Small intestine (tissue), 7 donors: ENCODE measurements at regions not wholly inside any gene's neighbourhood (a gene's known extent, or its start where the extent isn't known, plus 50 kb on each side); places are given as distances from the start of the nearest gene placed in this dataset.

ENCODE experiments used
- DNase-seq, 2 donors: peaks; one replicate each; pipeline versions ENCODE4 v3.0.0 to v3.0.0-alpha.2; 2013
- FAIRE-seq: peaks from 2 replicates; lab custom pipeline; 2012; peaks lifted over from hg19 to GRCh38; lab: Jason Lieb, UNC
- H3K27ac ChIP-seq, 3 donors: one replicate each; pipeline ENCODE4 v1.5.1; 2013; ENCODE audit warnings: low read length in 2 of 3, mild to moderate bottlenecking in 2 of 3, control low read depth in 1 of 3, inconsistent platforms in 1 of 3, low read depth in 1 of 3, moderate library complexity in 1 of 3
- H3K27me3 ChIP-seq, 3 donors: one replicate each; pipeline ENCODE4 v1.6.1; 2013; ENCODE audit warnings: low read length in 3 of 3, inconsistent platforms in 1 of 3; ENCODE audit not compliant: control insufficient read depth in 3 of 3, insufficient read depth in 3 of 3
- H3K36me3 ChIP-seq, 3 donors: one replicate each; pipeline ENCODE4 v1.6.1; 2013; ENCODE audit warnings: low read length in 3 of 3, inconsistent platforms in 1 of 3, low read depth in 1 of 3, mild to moderate bottlenecking in 1 of 3, moderate library complexity in 1 of 3; ENCODE audit not compliant: control insufficient read depth in 3 of 3, insufficient read depth in 2 of 3
- H3K4me1 ChIP-seq, 3 donors: one replicate each; pipeline ENCODE4 v1.6.1; 2013; ENCODE audit warnings: low read length in 2 of 3, inconsistent platforms in 1 of 3, low read depth in 1 of 3, mild to moderate bottlenecking in 1 of 3, moderate library complexity in 1 of 3; ENCODE audit not compliant: control insufficient read depth in 3 of 3, insufficient read depth in 2 of 3
- H3K4me3 ChIP-seq, 3 donors: one replicate each; pipeline ENCODE4 v1.5.1; 2013; ENCODE audit warnings: low read length in 3 of 3, control low read depth in 1 of 3, inconsistent platforms in 1 of 3, low read depth in 1 of 3, mild to moderate bottlenecking in 1 of 3, moderate library complexity in 1 of 3
- H3K9me3 ChIP-seq, 2 donors: one replicate each; pipeline ENCODE4 v1.6.1; 2013; ENCODE audit warnings: low read depth in 1 of 2, low read length in 1 of 2; ENCODE audit not compliant: control insufficient read depth in 2 of 2, insufficient read depth in 1 of 2
- WGBS, 3 donors: extraction: QIAGEN DNeasy Blood & Tissue Kit; methylation state at CpG; one replicate each; pipeline ENCODE4 v1.1.7; 2013; 5-methylcytosine and 5-hydroxymethylcytosine counted together
- donor health status: healthy with polysubstance abuse.
- donor health status: control.
- donor health status: control.
- donor health status: Bipolar disorder and iron deficiency.
- donor health status: healthy.

DNA sequence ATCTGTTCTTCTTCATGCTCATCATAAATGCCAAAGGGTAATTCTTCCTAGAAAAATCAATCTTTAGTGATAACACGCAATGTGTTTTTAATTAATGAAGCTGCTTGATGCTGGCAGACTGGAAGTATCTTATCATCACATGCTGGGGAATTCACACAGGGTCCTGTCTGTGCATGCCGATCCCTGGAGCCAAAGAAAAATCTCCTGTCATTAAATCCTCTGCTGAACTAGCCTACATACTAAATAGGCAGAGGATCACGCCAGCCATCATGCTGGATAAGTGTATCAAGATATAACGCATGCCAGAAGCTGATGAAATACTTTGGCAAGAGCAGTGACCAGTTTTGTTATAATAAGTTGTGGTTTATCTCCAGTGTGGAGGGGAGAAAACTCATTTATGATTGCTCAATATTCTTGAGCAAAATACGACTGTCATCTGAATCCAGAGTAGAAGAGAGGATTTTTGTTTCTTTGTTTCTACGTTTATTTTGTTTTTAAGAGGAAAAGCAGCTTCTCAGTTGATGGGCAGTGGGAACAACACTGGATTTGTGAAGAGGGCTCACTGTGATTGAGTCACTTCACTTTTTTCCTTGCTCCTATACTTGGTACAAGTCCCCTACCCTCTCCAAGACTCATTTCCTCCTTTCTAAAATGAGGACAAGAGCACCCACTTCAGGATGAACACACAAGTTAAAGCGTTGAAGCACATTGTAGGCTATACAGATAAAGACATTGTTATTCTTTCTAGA is 649.1 kb downstream of the TNS3 start:
- Histone ChIP-seq H3K27me3 (no peaks in the 10 kb centered on the region), H3K9me3 (no peaks in the 10 kb centered on the region), H3K4me1 (peaks cover 0 to 2% (median 0%) of the 10 kb centered on the region in 3 donors), H3K36me3 (no peaks in the 10 kb centered on the region), H3K4me3 (no peak overlapping the region), H3K27ac (peak overlapping the region in 1 of 3 donors; percentile 80)
- no peak for FAIRE-seq
- peak in 1 of 2 donors; percentile 13 for DNase-seq
- 46 to 53% (median 51%) methylated on average over 7 of the region's 7 CpGs for WGBS, 3 donors

DNA sequence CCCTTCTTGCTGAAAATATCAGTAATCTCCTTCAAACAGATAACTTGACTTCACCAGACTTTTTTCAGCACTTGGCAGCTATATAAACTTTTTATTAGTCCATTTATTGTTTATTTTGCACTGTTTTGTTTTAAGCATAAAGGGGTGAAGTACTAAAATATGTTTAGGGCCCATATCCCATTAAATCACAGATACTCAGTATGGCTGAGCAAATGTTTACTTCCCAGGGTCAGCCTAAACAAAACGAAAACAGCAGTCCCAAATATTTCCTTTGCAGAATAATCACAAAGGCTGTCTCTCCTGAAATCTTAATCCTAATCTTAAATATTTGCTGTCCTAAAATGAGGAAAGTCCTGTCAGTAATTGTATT is 649.6 kb downstream of the TNS3 start:
- no peak for FAIRE-seq
- DNase-seq, result no peak
- Histone ChIP-seq H3K4me3 (no peak overlapping the region), H3K27me3 (no peaks in the 10 kb centered on the region), H3K27ac (no peak overlapping the region), H3K9me3 (no peaks in the 10 kb centered on the region), H3K4me1 (peaks cover 0 to 2% (median 0%) of the 10 kb centered on the region in 3 donors), H3K36me3 (no peaks in the 10 kb centered on the region)
- WGBS, 3 donors, result 17 to 33% (median 19%) methylated on average over 1 of the region's 1 CpG

DNA sequence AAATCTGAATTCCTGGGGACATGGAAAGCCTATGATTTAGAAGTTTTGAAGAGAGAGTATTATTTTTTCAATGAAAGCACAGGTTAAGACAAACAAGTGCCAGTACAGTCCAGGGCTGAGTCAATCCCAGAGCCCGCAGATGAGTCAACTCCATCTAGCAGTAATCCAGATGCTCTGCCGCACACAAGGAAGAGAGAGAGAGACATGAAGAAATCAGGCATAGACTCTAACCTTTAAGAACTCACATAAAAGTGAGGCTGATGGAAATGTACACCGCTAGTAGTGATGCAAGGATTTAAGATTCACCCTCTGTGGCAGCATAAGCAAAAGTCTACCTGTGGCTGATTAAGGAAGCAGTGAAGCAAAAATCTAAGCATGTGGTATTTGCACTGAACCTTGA is 651.5 kb downstream of the TNS3 start:
- H3K27ac ChIP-seq, result no peak overlapping the region
- H3K9me3 ChIP-seq, result no peaks in the 10 kb centered on the region
- FAIRE-seq, result no peak
- peaks cover 0 to 2% (median 0%) of the 10 kb centered on the region in 3 donors for H3K4me1 ChIP-seq
- no peak for DNase-seq
- no peak overlapping the region for H3K4me3 ChIP-seq
- no peaks in the 10 kb centered on the region for H3K36me3 ChIP-seq
- 78 to 87% (median 80%) methylated on average over 3 of the region's 3 CpGs for WGBS, 3 donors
- H3K27me3 ChIP-seq, result no peaks in the 10 kb centered on the region

DNA sequence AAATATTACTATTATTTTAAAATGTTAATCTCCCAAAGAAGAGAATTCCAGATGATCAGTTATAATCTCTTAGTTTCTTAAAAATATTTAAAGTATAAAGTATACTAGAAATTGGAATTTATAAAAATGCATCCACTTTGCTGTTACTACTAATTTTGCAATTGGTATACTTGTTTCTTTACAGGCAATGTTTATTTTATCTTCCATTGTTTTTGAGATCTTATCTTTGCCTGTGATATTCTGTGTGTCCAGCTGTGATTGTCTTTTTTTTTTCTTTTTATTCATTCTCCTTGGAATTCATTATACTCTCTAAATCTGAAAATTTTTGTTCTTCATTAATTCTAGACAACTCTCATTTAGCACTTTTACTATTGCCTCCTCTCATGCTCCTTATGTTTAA is 652.6 kb downstream of the TNS3 start:
- DNase-seq (no peak), FAIRE-seq (no peak)
- H3K9me3 ChIP-seq, result no peaks in the 10 kb centered on the region
- H3K36me3 ChIP-seq, result no peaks in the 10 kb centered on the region
- H3K4me3 ChIP-seq, result no peak overlapping the region
- H3K4me1 ChIP-seq, result peaks cover 0 to 2% (median 0%) of the 10 kb centered on the region in 3 donors
- no peak overlapping the region for H3K27ac ChIP-seq
- H3K27me3 ChIP-seq, result no peaks in the 10 kb centered on the region

DNA sequence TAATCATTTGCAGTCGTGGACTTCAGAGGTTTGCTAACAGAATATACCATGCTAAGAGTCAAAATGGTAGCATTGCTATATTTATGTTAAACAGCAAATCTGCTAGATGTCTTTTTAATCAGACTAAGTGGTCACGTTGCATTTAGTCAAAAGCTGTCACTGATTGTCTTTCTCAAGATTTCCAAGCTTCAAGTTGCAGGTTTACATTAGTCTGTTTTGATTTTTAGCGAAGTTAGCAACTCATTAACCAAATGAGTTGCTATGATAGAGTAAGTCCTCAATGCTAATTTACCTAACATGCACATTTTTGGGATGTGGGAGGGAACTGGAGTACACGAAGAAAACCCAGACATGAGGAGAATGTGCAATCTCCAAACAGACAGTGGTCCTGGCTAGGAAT is 653.2 kb downstream of the TNS3 start:
- no peak overlapping the region for H3K4me3 ChIP-seq
- no peaks in the 10 kb centered on the region for H3K36me3 ChIP-seq
- no peak for DNase-seq
- no peaks in the 10 kb centered on the region for H3K27me3 ChIP-seq
- no peak overlapping the region for H3K27ac ChIP-seq
- H3K9me3 ChIP-seq, result no peaks in the 10 kb centered on the region
- no peak for FAIRE-seq
- H3K4me1 ChIP-seq, result peaks cover 0 to 2% (median 0%) of the 10 kb centered on the region in 3 donors
- 20 to 45% (median 27%) methylated on average over 4 of the region's 4 CpGs for WGBS, 3 donors

DNA sequence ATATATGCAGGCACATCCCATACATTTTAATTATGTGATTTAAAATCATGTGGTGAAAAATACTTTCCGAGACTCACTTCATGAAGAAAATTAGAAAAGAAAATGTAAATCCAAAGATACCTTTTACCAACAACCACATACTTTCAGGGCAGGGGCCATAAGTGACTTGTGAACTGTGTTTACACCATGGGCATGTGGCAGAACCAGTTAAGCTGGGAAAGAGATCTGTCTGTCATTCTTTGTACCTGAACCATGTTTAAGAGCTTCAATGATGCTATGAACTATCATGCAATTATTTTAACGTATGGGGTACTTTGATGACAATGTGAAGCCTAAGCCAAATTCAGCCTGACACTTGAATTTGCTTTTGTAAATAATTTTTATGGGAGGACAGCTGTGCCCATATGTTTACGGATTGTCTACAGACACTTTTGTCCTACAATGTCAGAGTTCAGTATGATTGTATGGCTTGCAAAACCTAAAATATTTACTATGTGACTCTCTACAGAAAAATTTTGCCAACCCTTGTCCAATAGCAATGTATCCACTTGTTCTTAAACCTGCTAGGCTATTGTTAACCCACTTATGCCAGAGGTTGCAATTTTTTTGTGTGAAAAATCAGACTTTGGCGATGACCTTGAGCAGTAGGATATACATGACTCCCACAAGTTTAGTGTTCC is 654.6 kb downstream of the TNS3 start:
- Histone ChIP-seq H3K27ac (no peak overlapping the region), H3K36me3 (no peaks in the 10 kb centered on the region), H3K27me3 (no peaks in the 10 kb centered on the region), H3K9me3 (no peaks in the 10 kb centered on the region), H3K4me1 (no peaks in the 10 kb centered on the region), H3K4me3 (no peak overlapping the region)
- FAIRE-seq (no peak), DNase-seq (no peak)
- 74 to 85% (median 81%) methylated on average over 4 of the region's 4 CpGs for WGBS, 3 donors

DNA sequence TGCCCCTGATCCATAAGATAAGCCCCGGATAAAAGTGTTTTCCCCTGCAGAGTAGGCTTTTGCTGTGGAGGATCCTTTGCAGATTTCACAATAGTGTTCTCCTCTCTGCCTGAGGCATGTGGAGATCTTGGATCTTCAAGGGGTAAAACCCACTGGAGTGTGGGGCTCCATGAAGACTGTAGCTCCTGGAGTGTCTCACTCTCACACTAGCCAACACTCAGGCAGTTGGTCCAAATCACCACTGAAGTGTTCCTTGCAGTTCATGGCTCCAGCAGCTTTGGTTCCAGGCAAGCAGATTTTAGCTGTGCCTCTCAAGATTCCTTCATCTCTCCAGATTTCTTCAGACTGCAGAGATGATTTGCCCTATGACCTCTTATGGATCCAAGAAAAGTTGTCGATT is 665.3 kb downstream of the TNS3 start:
- Histone ChIP-seq H3K9me3 (no peaks in the 10 kb centered on the region), H3K27ac (no peak overlapping the region), H3K4me1 (no peaks in the 10 kb centered on the region), H3K27me3 (no peaks in the 10 kb centered on the region), H3K36me3 (no peaks in the 10 kb centered on the region), H3K4me3 (no peak overlapping the region)
- no peak for DNase-seq
- FAIRE-seq, result no peak
- 55 to 63% (median 60%) methylated on average over 2 of the region's 2 CpGs for WGBS, 3 donors

DNA sequence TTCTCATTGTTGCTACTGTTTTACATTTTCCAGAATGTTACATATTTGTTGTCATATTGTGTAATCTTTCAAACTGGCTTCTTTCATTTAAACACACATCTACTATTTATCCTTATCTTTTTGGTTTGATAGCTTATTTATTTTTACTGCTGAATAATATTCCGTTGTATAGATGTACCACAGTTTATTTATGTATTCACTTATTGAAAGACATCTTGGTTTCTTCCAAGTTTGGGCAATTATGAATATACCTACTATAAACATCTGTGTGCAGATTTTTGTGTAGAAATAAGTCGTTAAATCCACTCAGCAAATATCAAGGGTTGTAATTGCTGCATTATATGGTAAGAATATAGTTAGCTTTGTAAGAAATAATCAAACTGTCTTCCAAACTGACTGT is 669.2 kb downstream of the TNS3 start:
- FAIRE-seq, result no peak
- 54 to 55% (median 55%) methylated on average over 2 of the region's 2 CpGs for WGBS, 3 donors
- Histone ChIP-seq H3K27ac (no peak overlapping the region), H3K36me3 (no peaks in the 10 kb centered on the region), H3K27me3 (no peaks in the 10 kb centered on the region), H3K4me1 (no peaks in the 10 kb centered on the region), H3K4me3 (no peak overlapping the region), H3K9me3 (no peaks in the 10 kb centered on the region)
- DNase-seq, result no peak
